K562 (cell line): ENCODE measurements at regions not wholly inside any gene's neighbourhood (a gene's known extent, or its start where the extent isn't known, plus 50 kb on each side); places are given as distances from the start of the nearest gene placed in this dataset.

Experiments
- ATAC-seq: fragments of 200-7000 bp; cut with Tn5 transposase; 3 replicates; pipeline ENCODE4 v1.9.1; 2020; ENCODE audit warnings: moderate library complexity
- BruUV-seq: library from RNA; stranded (reverse); fragments of 400-500 nt; replicated peaks from 2 replicates; lab custom pipeline; 2021; lab: Mats Ljungman, UMichigan
- CTCF ChIA-PET: fragments of 300-600 bp; formaldehyde crosslinking; extraction: SDS; loops from one replicate; lab custom pipeline; 2021; ENCODE audit warnings: low intra/inter-chr PET ratio; lab: Yijun Ruan, JAX
- POLR2A ChIA-PET: fragments of 300-600, 350-650 bp; sonication (Branson Sonifier 250); formaldehyde crosslinking; extraction: SDS; loops from one replicate; lab custom pipeline; 2021; ENCODE audit warnings: antibody characterized with exemption, inconsistent platforms; lab: Yijun Ruan, JAX
- DNase-seq, 4 experiments: peaks; one replicate each; pipeline versions ENCODE4 v3.0.0 to v3.0.0-alpha.2; 2011 to 2018; ENCODE audit warnings: low spot score in 3 of 4, mixed read lengths in 3 of 4; ENCODE audit errors: extremely low read depth in 1 of 4
- FAIRE-seq: peaks from 2 replicates; lab custom pipeline; 2011; peaks lifted over from hg19 to GRCh38; lab: Jason Lieb, UNC
- H2AFZ ChIP-seq: 2 replicates; pipeline ENCODE4 v1.6.0; 2011; ENCODE audit warnings: low read depth, low read length, control low read depth, inconsistent platforms
- H3K27ac ChIP-seq: fragments of 200-600 bp; 3 replicates; pipeline ENCODE4 v1.8.0; 2011; ENCODE audit warnings: low read depth, mild to moderate bottlenecking, control low read depth, inconsistent platforms, low read length, moderate library complexity, mixed read lengths; ENCODE audit errors: extremely low read depth
- H3K27me3 ChIP-seq, 2 experiments: fragments of 300-600 bp in 1 of 2; 2 replicates in 1 of 2; 3 replicates in 1 of 2; pipeline versions ENCODE4 v1.6.0 to v1.8.0; 2011; ENCODE audit warnings: inconsistent platforms in 2 of 2, low read length in 2 of 2, mild to moderate bottlenecking in 1 of 2, mixed read lengths in 1 of 2, moderate library complexity in 1 of 2; ENCODE audit not compliant: control insufficient read depth in 2 of 2, insufficient read depth in 2 of 2
- H3K36me3 ChIP-seq: fragments of 300-600 bp; 3 replicates; pipeline ENCODE4 v1.8.0; 2011; ENCODE audit warnings: mild to moderate bottlenecking, low read length, inconsistent platforms; ENCODE audit not compliant: control insufficient read depth, insufficient read depth
- H3K4me1 ChIP-seq, 2 experiments: fragments of 200-600 bp in 1 of 2; replicated peaks in 1 of 2; 2 replicates in 1 of 2; 3 replicates in 1 of 2; pipeline versions ENCODE4 v1.5.1 to v1.8.0; 2011; ENCODE audit warnings: inconsistent platforms in 2 of 2, low read length in 2 of 2, mild to moderate bottlenecking in 1 of 2, mixed read lengths in 1 of 2, moderate library complexity in 1 of 2; ENCODE audit not compliant: control insufficient read depth in 2 of 2, insufficient read depth in 2 of 2
- H3K4me2 ChIP-seq: 2 replicates; pipeline ENCODE4 v1.6.1; 2011; ENCODE audit warnings: low read length, control low read depth, inconsistent platforms, mixed read lengths; ENCODE audit not compliant: insufficient read depth
- H3K4me3 ChIP-seq: fragments of 200-600 bp; sonication (generic), shearing (Covaris generic); 2 replicates; pipeline ENCODE4 v1.5.1; 2016; ENCODE audit warnings: control low read depth, inconsistent platforms
- H3K79me2 ChIP-seq: fragments of 200-600 bp; 3 replicates; pipeline ENCODE4 v1.8.0; 2011; ENCODE audit warnings: low read length, inconsistent platforms; ENCODE audit not compliant: control insufficient read depth, insufficient read depth
- H3K9ac ChIP-seq, 2 experiments: 2 replicates each; pipeline versions ENCODE4 v1.6.0 to v1.6.1; 2011; ENCODE audit warnings: low read depth in 2 of 2, low read length in 2 of 2, control low read depth in 1 of 2, inconsistent platforms in 1 of 2, mild to moderate bottlenecking in 1 of 2, mixed read lengths in 1 of 2; ENCODE audit not compliant: insufficient read depth in 1 of 2
- H3K9me1 ChIP-seq: one replicate; pipeline ENCODE4 v1.6.0; 2011; ENCODE audit warnings: inconsistent platforms, mild to moderate bottlenecking, low read length, moderate library complexity; ENCODE audit not compliant: control insufficient read depth, insufficient read depth
- H3K9me3 ChIP-seq: replicated peaks from 2 replicates; pipeline ENCODE4 v1.5.1; 2011; ENCODE audit warnings: low read depth, low read length, inconsistent platforms; ENCODE audit not compliant: control insufficient read depth, insufficient read depth
- H4K20me1 ChIP-seq: replicated peaks from 2 replicates; pipeline ENCODE4 v1.6.1; 2011; ENCODE audit warnings: low read length, inconsistent platforms, mixed read lengths; ENCODE audit not compliant: control insufficient read depth, insufficient read depth
- BRCA1 ChIP-seq, 2 experiments: fragments of 450-650 bp in 1 of 2; sonication (generic) in 1 of 2; formaldehyde crosslinking in 1 of 2; IDR thresholded peaks; 2 replicates each; pipeline versions ENCODE4 v1.5.0 to v1.6.1; 2017 to 2020; ENCODE audit warnings: mild to moderate bottlenecking in 1 of 2, missing genetic modification reagents in 1 of 2
- CEBPB ChIP-seq: fragments of 450-650 bp; IDR thresholded peaks from 2 replicates; pipeline ENCODE4 v1.6.1; 2016; ENCODE audit warnings: missing genetic modification characterization, missing compliant biosample characterization
- CTCF ChIP-seq, 3 experiments: IDR thresholded peaks in 2 of 3; conservative IDR thresholded peaks in 1 of 3; 2 replicates each; pipeline ENCODE4 v1.5.1; 2011 to 2012; ENCODE audit warnings: low read length in 3 of 3, mild to moderate bottlenecking in 3 of 3, control low read depth in 2 of 3, improper control_type of control experiment in 1 of 3, inconsistent platforms in 1 of 3, low read depth in 1 of 3, mixed read lengths in 1 of 3, moderate library complexity in 1 of 3; ENCODE audit not compliant: insufficient read depth in 2 of 3
- E4F1 ChIP-seq: fragments of 250-450 bp; sonication (Bioruptor Pico); IDR thresholded peaks from 2 replicates; pipeline ENCODE4 v1.5.0; 2021; ENCODE audit warnings: mild to moderate bottlenecking, borderline replicate concordance
- ZNF146 ChIP-seq: IDR thresholded peaks from one replicate; pipeline ENCODE4 v1.6.1; 2018; ENCODE audit warnings: missing compliant biosample characterization; ENCODE audit not compliant: unreplicated experiment
- WGBS: fragments of 100-300 bp; shearing (Covaris generic); methylation state at CpG from one replicate; pipeline ENCODE4 v1.1.6; 2016; ENCODE audit warnings: low coverage, mixed read lengths; ENCODE audit not compliant: insufficient coverage; ENCODE audit errors: missing lambda C conversion rate; 5-methylcytosine and 5-hydroxymethylcytosine counted together
- in situ Hi-C: fragments of 300-500 bp; cut with MboI; formaldehyde crosslinking; loops from 4 replicates; pipeline ENCODE4 v1.15.0; 2018; ENCODE audit warnings: inconsistent platforms, mixed read lengths
- intact Hi-C: fragments of 100-400 bp; cut with micrococcal nuclease; formaldehyde crosslinking; loops from 2 replicates; pipeline ENCODE4 v1.14.2; 2022
- TF ChIP-seq, protein P1 (sequence below): fragments of 250-450 bp; sonication (Bioruptor Pico); IDR thresholded peaks from 2 replicates; pipeline ENCODE4 v1.5.0; 2021

GRCh38 chr2:138355244-138355643 is 146.3 kb upstream of the SPOPL start:
- Histone ChIP-seq H3K36me3 (no peaks in the 10 kb centered on the region), H3K27me3 (no peaks in the 10 kb centered on the region), H3K9me1 (no peaks in the 10 kb centered on the region), H2AFZ (no peak overlapping the region), H3K4me2 (no peak overlapping the region), H4K20me1 (no peaks in the 10 kb centered on the region), H3K9me3 (no peaks in the 10 kb centered on the region), H3K4me1 (no peaks in the 10 kb centered on the region), H3K4me3 (no peak overlapping the region), H3K27ac (no peak overlapping the region), H3K79me2 (no peaks in the 10 kb centered on the region), H3K9ac (no peak overlapping the region)
- DNase-seq (no peak), ATAC-seq (no peak), FAIRE-seq (no peak)
- CTCF ChIA-PET: no interaction called here
- POLR2A ChIA-PET: no interaction called here
- in situ Hi-C loops (no loop called here), intact Hi-C loops (no loop called here)
- TF ChIP-seq E4F1 (no peak), ZNF146 (no peak), BRCA1 (IDR thresholded peaks at IDR 0.05) (no peak), BRCA1 (CRISPR knock-in tag; IDR thresholded peaks at IDR 0.05) (no peak)
- BruUV-seq: no TSS peak
- WGBS: 3% methylated on average over 2 of the region's 2 CpGs

GRCh38 chr2:138356178-138356577 is 145.4 kb upstream of the SPOPL start:
- POLR2A ChIA-PET: interaction anchor here (0.6 kb wide), 2 partner anchors 21 to 145 kb away, joined by 3 to 5 read pairs; no protein-coding TSS in a partner anchor
- no peak for FAIRE-seq
- intact Hi-C loops: no loop called here

More at GRCh38 chr2:138356178-138356577, 145.4 kb upstream of the SPOPL start:
- DNase-seq (no peak), ATAC-seq (no peak)
- Histone ChIP-seq H3K36me3 (no peaks in the 10 kb centered on the region), H3K4me1 (no peaks in the 10 kb centered on the region), H3K9me3 (no peaks in the 10 kb centered on the region), H3K27ac (no peak overlapping the region), H3K4me2 (no peak overlapping the region), H4K20me1 (no peaks in the 10 kb centered on the region), H3K9me1 (no peaks in the 10 kb centered on the region), H3K9ac (no peak overlapping the region), H2AFZ (no peak overlapping the region), H3K79me2 (no peaks in the 10 kb centered on the region), H3K4me3 (no peak overlapping the region), H3K27me3 (no peaks in the 10 kb centered on the region)
- TF ChIP-seq CEBPB (0 out of 2 replicates have a peak, but pooled peaks have one; percentile 14), CTCF (IDR thresholded peaks at IDR 0.05 in 2 of 3, conservative IDR thresholded peaks at IDR 0.05 in 1 of 3; ENCODE audit: insufficient read depth in 2 of 3, low read depth in 1 of 3, low read length in 3 of 3) (no peak)
- TF ChIP-seq, protein P1, sequence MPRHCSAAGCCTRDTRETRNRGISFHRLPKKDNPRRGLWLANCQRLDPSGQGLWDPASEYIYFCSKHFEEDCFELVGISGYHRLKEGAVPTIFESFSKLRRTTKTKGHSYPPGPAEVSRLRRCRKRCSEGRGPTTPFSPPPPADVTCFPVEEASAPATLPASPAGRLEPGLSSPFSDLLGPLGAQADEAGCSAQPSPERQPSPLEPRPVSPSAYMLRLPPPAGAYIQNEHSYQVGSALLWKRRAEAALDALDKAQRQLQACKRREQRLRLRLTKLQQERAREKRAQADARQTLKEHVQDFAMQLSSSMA (CRISPR knock-in tag): no peak
- CTCF ChIA-PET: no interaction called here
- in situ Hi-C loops: no loop called here
- BruUV-seq: no TSS peak
- 0% methylated on average over 4 of the region's 4 CpGs for WGBS
